ENCODE measurements at regions not wholly inside any gene's neighbourhood (a gene's known extent, or its start where the extent isn't known, plus 50 kb on each side); places are given as distances from the start of the nearest gene placed in this dataset.

DNA sequence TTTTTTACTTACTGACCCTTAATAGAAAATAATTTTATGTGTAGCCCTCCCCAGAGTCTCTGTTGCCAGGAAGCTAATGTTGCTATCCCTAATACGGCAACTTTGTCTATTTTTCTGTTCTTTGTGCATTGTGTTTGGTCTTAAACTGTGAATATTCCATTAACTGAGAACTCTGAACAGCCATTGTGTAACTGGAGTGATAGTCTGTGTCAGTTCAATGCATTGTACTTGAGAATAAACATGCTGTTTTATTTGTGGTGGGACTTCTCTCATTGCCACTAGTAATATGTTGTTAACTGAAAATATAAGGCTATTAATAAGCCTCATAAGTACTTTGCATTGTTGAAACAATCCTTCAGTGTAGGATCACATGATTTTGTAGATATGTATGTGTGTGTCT, 278.3 kb upstream of the DMRT1 start:
- TF ChIP-seq, protein P1, sequence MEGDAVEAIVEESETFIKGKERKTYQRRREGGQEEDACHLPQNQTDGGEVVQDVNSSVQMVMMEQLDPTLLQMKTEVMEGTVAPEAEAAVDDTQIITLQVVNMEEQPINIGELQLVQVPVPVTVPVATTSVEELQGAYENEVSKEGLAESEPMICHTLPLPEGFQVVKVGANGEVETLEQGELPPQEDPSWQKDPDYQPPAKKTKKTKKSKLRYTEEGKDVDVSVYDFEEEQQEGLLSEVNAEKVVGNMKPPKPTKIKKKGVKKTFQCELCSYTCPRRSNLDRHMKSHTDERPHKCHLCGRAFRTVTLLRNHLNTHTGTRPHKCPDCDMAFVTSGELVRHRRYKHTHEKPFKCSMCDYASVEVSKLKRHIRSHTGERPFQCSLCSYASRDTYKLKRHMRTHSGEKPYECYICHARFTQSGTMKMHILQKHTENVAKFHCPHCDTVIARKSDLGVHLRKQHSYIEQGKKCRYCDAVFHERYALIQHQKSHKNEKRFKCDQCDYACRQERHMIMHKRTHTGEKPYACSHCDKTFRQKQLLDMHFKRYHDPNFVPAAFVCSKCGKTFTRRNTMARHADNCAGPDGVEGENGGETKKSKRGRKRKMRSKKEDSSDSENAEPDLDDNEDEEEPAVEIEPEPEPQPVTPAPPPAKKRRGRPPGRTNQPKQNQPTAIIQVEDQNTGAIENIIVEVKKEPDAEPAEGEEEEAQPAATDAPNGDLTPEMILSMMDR (IDR thresholded peaks at IDR 0.05) = no peak
- TF ChIP-seq POLR2A (IDR thresholded peaks at IDR 0.05) = no peak

Data from heart left ventricle (tissue), 13 donors.